GM10248 (cell line): ENCODE measurements at regions not wholly inside any gene's neighbourhood (a gene's known extent, or its start where the extent isn't known, plus 50 kb on each side); places are given as distances from the start of the nearest gene placed in this dataset.

ENCODE experiments used
- CTCF ChIA-PET: fragments of 300-600 bp; sonication (Branson Sonifier 250); formaldehyde crosslinking; extraction: SDS; loops from one replicate; lab custom pipeline; 2021; ENCODE audit warnings: antibody characterized with exemption; lab: Yijun Ruan, JAX
- POLR2A ChIA-PET: fragments of 350-650 bp; sonication (Branson Sonifier 250); formaldehyde crosslinking; extraction: SDS; loops from one replicate; lab custom pipeline; 2020; ENCODE audit warnings: antibody characterized with exemption; lab: Yijun Ruan, JAX
- DNase-seq: peaks from one replicate; pipeline ENCODE4 v3.0.0; 2012; ENCODE audit errors: extremely low spot score
- CTCF ChIP-seq: IDR thresholded peaks from 2 replicates; pipeline ENCODE4 v1.5.1; 2012; ENCODE audit warnings: mild to moderate bottlenecking, low read depth; ENCODE audit errors: extremely low read depth, missing control alignments, control extremely low read depth

DNA sequence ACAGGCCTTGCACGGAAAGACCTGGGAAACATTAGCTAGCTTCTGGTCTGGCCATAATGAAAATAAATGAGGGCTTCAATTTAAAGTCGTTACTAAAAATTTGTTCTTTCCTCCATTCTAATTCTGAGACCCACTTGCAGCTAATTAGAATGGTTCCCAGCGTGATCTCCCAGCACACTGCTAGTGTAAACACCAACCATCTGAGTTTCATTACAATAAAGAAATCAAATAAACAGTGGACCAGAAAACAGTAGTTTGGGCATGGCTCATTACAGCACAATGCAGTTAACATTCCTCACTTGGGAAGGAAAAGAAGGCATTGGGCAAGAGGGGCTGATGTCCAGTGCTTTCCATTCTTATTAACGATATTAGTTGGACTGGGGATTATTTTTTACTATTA is 410.9 kb upstream of the SOX9 start:
- DNase-seq, result no peak
- no peak for TF ChIP-seq CTCF
- POLR2A ChIA-PET, result no interaction called here

GRCh38 chr17:71710816-71711215 is 410.0 kb upstream of the SOX9 start:
- CTCF ChIA-PET, result no interaction called here
- DNase-seq, result no peak
- no peak for TF ChIP-seq CTCF
- POLR2A ChIA-PET, result no interaction called here

More for the DNA sequence above, 410.9 kb upstream of the SOX9 start:
- CTCF ChIA-PET, result no interaction called here

DNA sequence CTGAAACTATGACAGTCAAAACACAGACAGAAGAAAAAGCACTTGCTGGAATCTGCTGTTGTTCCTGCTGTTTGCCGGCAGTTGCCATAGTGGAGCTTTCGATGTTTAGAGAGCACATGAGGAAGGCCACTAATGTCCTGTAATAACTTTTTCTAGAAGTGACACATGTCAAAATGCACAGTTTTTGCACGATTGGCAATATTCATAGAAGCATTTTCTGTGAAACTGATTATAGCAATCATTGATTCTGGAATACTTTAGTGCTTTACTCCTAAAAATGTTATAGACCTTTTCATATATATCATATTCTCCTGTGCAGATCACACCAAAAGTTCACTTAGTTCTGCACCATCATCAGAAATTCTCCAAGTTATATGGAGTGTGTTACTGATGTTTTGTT is 407.0 kb upstream of the SOX9 start:
- ChIA-PET POLR2A (no interaction called here), CTCF (no interaction called here)
- DNase-seq, result no peak
- TF ChIP-seq CTCF, result no peak

- no peak for TF ChIP-seq CTCF
- DNase-seq, result no peak
- ChIA-PET CTCF (interaction anchor here (1.2 kb wide), 1 partner anchor 27 kb away, joined by 3 read pairs; no protein-coding TSS in a partner anchor), POLR2A (no interaction called here)
Observed at GRCh38 chr17:71724339-71724738, 396.5 kb upstream of the SOX9 start.

GRCh38 chr17:71725811-71726210 is 395.0 kb upstream of the SOX9 start:
- TF ChIP-seq CTCF, result no peak
- POLR2A ChIA-PET, result no interaction called here
- CTCF ChIA-PET, result interaction anchor here (0.8 to 1.2 kb wide), 2 partner anchors 9 to 11 kb away, joined by 3 to 5 read pairs; no protein-coding TSS in a partner anchor
- no peak for DNase-seq

DNA sequence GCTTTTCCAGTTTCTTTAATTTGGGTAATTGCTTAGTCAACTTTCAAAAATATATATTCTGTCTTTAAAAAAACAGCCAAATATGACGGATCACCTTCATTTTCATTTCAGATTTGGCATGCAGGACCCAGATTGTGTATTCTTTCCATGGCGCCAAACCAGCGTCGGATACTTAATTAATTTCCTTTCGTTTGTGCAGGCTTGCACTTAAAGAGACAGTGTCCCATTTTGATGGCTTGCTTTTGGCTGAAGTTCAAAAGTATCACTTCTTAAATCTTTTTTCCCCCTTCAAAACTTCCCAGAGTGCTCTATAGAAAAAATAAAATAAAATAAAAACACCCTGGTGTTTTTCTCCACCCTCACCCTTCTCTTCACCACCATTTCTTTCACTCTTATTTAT is 394.5 kb upstream of the SOX9 start:
- ChIA-PET CTCF (interaction anchor here (0.8 kb wide), 1 partner anchor 10 kb away, joined by 3 read pairs; no protein-coding TSS in a partner anchor), POLR2A (no interaction called here)
- TF ChIP-seq CTCF, result no peak
- no peak for DNase-seq

GRCh38 chr17:71727292-71727691 is 393.5 kb upstream of the SOX9 start:
- TF ChIP-seq CTCF, result no peak
- POLR2A ChIA-PET, result no interaction called here
- CTCF ChIA-PET, result no interaction called here
- DNase-seq, result no peak
